DMS 273 treated with DMSO at 0.1 percent for 48 hours (cell line): ENCODE measurements at regions not wholly inside any gene's neighbourhood (a gene's known extent, or its start where the extent isn't known, plus 50 kb on each side); places are given as distances from the start of the nearest gene placed in this dataset.
A peak's percentile ranks its signal among the peaks of the same experiment; 100 is the strongest.
"Not testable (repeated sequence)": the region's sequence is repeated elsewhere in the genome, so short reads cannot be mapped to it uniquely, and the experiment has no call there.

Experiments
- DNase-seq: peaks from one replicate; lab custom pipeline; 2025; lab: John Stamatoyannopoulos, UW

GRCh38 chr9:94033383-94033782 is 50.9 kb upstream of the PTPDC1 start:
- DNase-seq = no peak

GRCh38 chr9:94031946-94032345 is 52.3 kb upstream of the PTPDC1 start:
- no peak for DNase-seq

GRCh38 chr9:94031380-94031779 is 52.9 kb upstream of the PTPDC1 start:
- no peak for DNase-seq

- peak; percentile 61 for DNase-seq
Observed at GRCh38 chr9:94030318-94031179, 53.7 kb upstream of the PTPDC1 start.

GRCh38 chr9:94029932-94030317 is 54.3 kb upstream of the PTPDC1 start:
- no peak for DNase-seq

- DNase-seq = no peak
Observed at GRCh38 chr9:94026816-94027215, 57.4 kb upstream of the PTPDC1 start.

GRCh38 chr9:94022476-94022875 is 61.8 kb upstream of the PTPDC1 start:
- DNase-seq = not testable (repeated sequence)

- not testable (repeated sequence) for DNase-seq
Observed at GRCh38 chr9:94020836-94021235, 63.4 kb upstream of the PTPDC1 start.

- DNase-seq = peak; percentile 45
Observed at GRCh38 chr9:94018628-94019027, 63.5 kb upstream of the BARX1 start.

- DNase-seq = no peak
Observed at GRCh38 chr9:94017939-94018531, 62.9 kb upstream of the BARX1 start.

GRCh38 chr9:94016744-94017143 is 61.6 kb upstream of the BARX1 start:
- DNase-seq = no peak

- no peak for DNase-seq
Observed at GRCh38 chr9:94014920-94015319, 59.8 kb upstream of the BARX1 start.

- DNase-seq = no peak
Observed at GRCh38 chr9:94014066-94014654, 59.0 kb upstream of the BARX1 start.

GRCh38 chr9:94010980-94011533 is 55.9 kb upstream of the BARX1 start:
- DNase-seq = no peak

GRCh38 chr9:94005272-94005901 is 50.2 kb upstream of the BARX1 start:
- DNase-seq = no peak
